ENCODE measurements at regions not wholly inside any gene's neighbourhood (a gene's known extent, or its start where the extent isn't known, plus 50 kb on each side); places are given as distances from the start of the nearest gene placed in this dataset.

- Mint-ChIP-seq H3K4me1 (ENCODE audit: unreplicated experiment) (no peaks in the 10 kb centered on the region), H3K36me3 (no peaks in the 10 kb centered on the region), H3K27ac (no peak overlapping the region), H3K27me3 (no peaks in the 10 kb centered on the region), H3K9me3 (no peaks in the 10 kb centered on the region), H3K4me3 (no peak overlapping the region)
- TF ChIP-seq CTCF (conservative IDR thresholded peaks at IDR 0.05): no peak
- no peak for DNase-seq (ENCODE audit: extremely low spot score, unreplicated experiment)
Observed at GRCh38 chr13:68378294-68378693, 1148.2 kb upstream of the PCDH9 start.

- H3K27ac Mint-ChIP-seq: no peak overlapping the region
- no peaks in the 10 kb centered on the region for H3K4me1 Mint-ChIP-seq (ENCODE audit: unreplicated experiment)
- TF ChIP-seq CTCF (conservative IDR thresholded peaks at IDR 0.05): no peak
- no peaks in the 10 kb centered on the region for H3K36me3 Mint-ChIP-seq
- H3K9me3 Mint-ChIP-seq: no peaks in the 10 kb centered on the region
- no peaks in the 10 kb centered on the region for H3K27me3 Mint-ChIP-seq
- DNase-seq (ENCODE audit: extremely low spot score, unreplicated experiment): no peak
- no peak overlapping the region for H3K4me3 Mint-ChIP-seq
Observed at GRCh38 chr13:68375004-68375403, 1144.9 kb upstream of the PCDH9 start.

- H3K9me3 Mint-ChIP-seq: no peaks in the 10 kb centered on the region
- no peaks in the 10 kb centered on the region for H3K36me3 Mint-ChIP-seq
- no peak for DNase-seq (ENCODE audit: extremely low spot score, unreplicated experiment)
- H3K4me3 Mint-ChIP-seq: no peak overlapping the region
- no peak overlapping the region for H3K27ac Mint-ChIP-seq
- H3K27me3 Mint-ChIP-seq: no peaks in the 10 kb centered on the region
- TF ChIP-seq CTCF (conservative IDR thresholded peaks at IDR 0.05): no peak
- H3K4me1 Mint-ChIP-seq (ENCODE audit: unreplicated experiment): peaks cover 5% of the 10 kb centered on the region
Observed at GRCh38 chr13:68369739-68370138, 1139.6 kb upstream of the PCDH9 start.

- DNase-seq (ENCODE audit: extremely low spot score, unreplicated experiment): no peak
- Mint-ChIP-seq H3K27ac (no peak overlapping the region), H3K4me3 (no peak overlapping the region), H3K9me3 (no peaks in the 10 kb centered on the region), H3K27me3 (no peaks in the 10 kb centered on the region), H3K4me1 (ENCODE audit: unreplicated experiment) (peaks cover 5% of the 10 kb centered on the region), H3K36me3 (no peaks in the 10 kb centered on the region)
- TF ChIP-seq CTCF (conservative IDR thresholded peaks at IDR 0.05): no peak
Observed at GRCh38 chr13:68368922-68369321, 1138.8 kb upstream of the PCDH9 start.

- no peaks in the 10 kb centered on the region for H3K9me3 Mint-ChIP-seq
- H3K27ac Mint-ChIP-seq: no peak overlapping the region
- no peaks in the 10 kb centered on the region for H3K27me3 Mint-ChIP-seq
- no peak for TF ChIP-seq CTCF (conservative IDR thresholded peaks at IDR 0.05)
- no peaks in the 10 kb centered on the region for H3K4me1 Mint-ChIP-seq (ENCODE audit: unreplicated experiment)
- H3K4me3 Mint-ChIP-seq: no peak overlapping the region
- no peak for DNase-seq (ENCODE audit: extremely low spot score, unreplicated experiment)
- H3K36me3 Mint-ChIP-seq: no peaks in the 10 kb centered on the region
Observed at GRCh38 chr13:68359105-68359504, 1129.0 kb upstream of the PCDH9 start.

DNA sequence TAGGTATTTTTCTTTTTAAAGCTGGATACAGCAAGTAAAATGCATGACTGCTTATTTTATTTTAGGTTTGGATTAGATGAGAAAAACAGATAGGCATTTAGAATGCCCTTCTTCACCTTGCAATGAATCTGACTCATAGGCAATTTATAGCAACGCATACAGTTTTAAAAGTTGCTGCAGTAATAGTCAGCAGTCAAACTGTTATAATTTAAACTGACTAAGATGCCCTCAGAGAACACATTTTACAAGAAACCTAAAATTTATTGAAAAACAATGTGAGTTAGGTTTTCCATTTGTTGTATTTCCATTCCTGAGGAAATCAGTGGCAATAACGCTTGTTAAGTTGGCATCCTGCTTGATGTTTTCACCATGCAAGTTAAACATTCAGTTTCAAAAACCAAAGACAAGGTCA is 1128.2 kb upstream of the PCDH9 start:
- no peak for TF ChIP-seq CTCF (conservative IDR thresholded peaks at IDR 0.05)
- DNase-seq (ENCODE audit: extremely low spot score, unreplicated experiment): no peak
- Mint-ChIP-seq H3K4me3 (no peak overlapping the region), H3K9me3 (no peaks in the 10 kb centered on the region), H3K36me3 (no peaks in the 10 kb centered on the region), H3K27me3 (no peaks in the 10 kb centered on the region), H3K4me1 (ENCODE audit: unreplicated experiment) (no peaks in the 10 kb centered on the region), H3K27ac (no peak overlapping the region)
